ENCODE measurements at regions not wholly inside any gene's neighbourhood (a gene's known extent, or its start where the extent isn't known, plus 50 kb on each side); places are given as distances from the start of the nearest gene placed in this dataset.

DNA sequence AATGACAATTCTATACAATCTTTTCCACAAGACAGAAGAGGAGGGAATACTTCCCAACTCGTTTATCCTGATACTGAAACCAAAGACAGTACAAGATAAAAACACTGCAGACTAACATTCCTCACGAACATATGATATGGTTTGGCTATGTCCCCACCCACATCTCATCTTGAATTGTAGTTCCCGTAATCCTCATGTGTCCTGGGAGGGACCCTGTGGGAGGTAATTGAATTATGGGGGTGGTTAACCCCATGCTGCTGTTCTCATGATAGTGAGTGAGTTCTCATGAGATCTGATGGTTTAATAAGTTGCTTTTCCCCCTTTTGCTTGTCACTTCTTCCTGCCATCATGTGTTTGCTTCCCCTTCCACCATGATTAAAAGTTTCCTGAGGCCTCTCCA is 83.9 kb upstream of the PROK2 start:
- no peak overlapping the region for H2AK5ac ChIP-seq (ENCODE audit: low read depth, low read length)
- H3K4me2 ChIP-seq (ENCODE audit: low read depth, low read length), result no peak overlapping the region
- no peak overlapping the region for H3K4ac ChIP-seq (ENCODE audit: low read depth, low read length)
- H2AFZ ChIP-seq (replicated peaks; ENCODE audit: low read length, poor library complexity), result no peak overlapping the region
- H2BK15ac ChIP-seq (ENCODE audit: low read depth, low read length), result no peak overlapping the region
- H2AK9ac ChIP-seq (replicated peaks; ENCODE audit: low read depth, low read length, poor library complexity), result no peak overlapping the region
- no peaks in the 10 kb centered on the region for H3K36me3 ChIP-seq (ENCODE audit: control insufficient read depth, insufficient read depth, low read length)
- no peak for TF ChIP-seq POLR2A (IDR thresholded peaks at IDR 0.05; ENCODE audit: low read depth, low read length)
- H3K9ac ChIP-seq (ENCODE audit: low read depth, low read length), result no peak overlapping the region
- no peaks in the 10 kb centered on the region for H3K79me1 ChIP-seq (ENCODE audit: low read depth in 1 of 2, low read length in 2 of 2)
- DNase-seq, result no peak
- BruUV-seq (replicated peaks), result no TSS peak
- dilution Hi-C loops (cut with HindIII; ENCODE audit: low sequenced_read_pairs, unreplicated experiment) (no loop called here), in situ Hi-C loops (cut with MboI; ENCODE audit: low sequenced_read_pairs) (no loop called here), intact Hi-C loops (cut with micrococcal nuclease) (loop anchor here (10.0 kb wide), 1 partner anchor 134 kb away; no protein-coding TSS in a partner anchor)
- H2BK20ac ChIP-seq (ENCODE audit: low read depth, low read length), result no peak overlapping the region
- ATAC-seq (ENCODE audit: low read depth), result no peak
- no peak overlapping the region for H2BK120ac ChIP-seq (ENCODE audit: low read depth, low read length)
- no peaks in the 10 kb centered on the region for H4K20me1 ChIP-seq (ENCODE audit: insufficient read depth, low read length)
- WGBS, 2 experiments (ENCODE audit: extremely low coverage in 2 of 2, insufficient read length in 1 of 2), result no CpG with 5 or more reads among the region's 3 CpGs
- ChIA-PET POLR2A (ENCODE audit: unreplicated experiment) (no interaction called here), CTCF (no interaction called here)
- H3K27ac ChIP-seq (ENCODE audit: insufficient read depth, low read length), result no peak overlapping the region
- no peak overlapping the region for H3K4me3 ChIP-seq (ENCODE audit: insufficient read depth, low read depth, low read length)
- no peaks in the 10 kb centered on the region for H3K4me1 ChIP-seq (ENCODE audit: control insufficient read depth, insufficient read depth, low read length)
- no peak overlapping the region for H4K91ac ChIP-seq (ENCODE audit: insufficient read depth, low read depth, low read length)
- H3K14ac ChIP-seq (replicated peaks; ENCODE audit: low read depth, low read length), result no peak overlapping the region
- H3K9me3 ChIP-seq (ENCODE audit: control insufficient read depth, insufficient read depth, low read length), result no peaks in the 10 kb centered on the region
- no peak overlapping the region for H4K8ac ChIP-seq (ENCODE audit: low read depth in 2 of 2, low read length in 2 of 2)
- H2BK5ac ChIP-seq (ENCODE audit: low read depth, low read length, poor library complexity, severe bottlenecking), result no peak overlapping the region
- H3K23ac ChIP-seq (ENCODE audit: low read depth, low read length), result no peak overlapping the region
- no peak overlapping the region for H4K5ac ChIP-seq (ENCODE audit: low read depth, low read length)
- H3K18ac ChIP-seq (ENCODE audit: low read depth, low read length), result no peak overlapping the region
- H3K9me1 ChIP-seq (ENCODE audit: insufficient read depth, low read length), result no peaks in the 10 kb centered on the region
- peaks cover 6% of the 10 kb centered on the region for H3K27me3 ChIP-seq (ENCODE audit: control insufficient read depth, insufficient read depth, low read length)
- H3K56ac ChIP-seq (ENCODE audit: extremely low read depth, insufficient read depth, low read length), result no peak overlapping the region

Measured in IMR-90 (cell line).